GM21381 (cell line): ENCODE measurements at regions not wholly inside any gene's neighbourhood (a gene's known extent, or its start where the extent isn't known, plus 50 kb on each side); places are given as distances from the start of the nearest gene placed in this dataset.
"Not testable (repeated sequence)": the region's sequence is repeated elsewhere in the genome, so short reads cannot be mapped to it uniquely, and the experiment has no call there.

Source experiments
- ATAC-seq: cut with Tn5 transposase; IDR thresholded peaks from one replicate; pipeline ENCODE4 v1.9.1; 2021; ENCODE audit warnings: mild to moderate bottlenecking, moderate library complexity; ENCODE audit not compliant: unreplicated experiment

DNA sequence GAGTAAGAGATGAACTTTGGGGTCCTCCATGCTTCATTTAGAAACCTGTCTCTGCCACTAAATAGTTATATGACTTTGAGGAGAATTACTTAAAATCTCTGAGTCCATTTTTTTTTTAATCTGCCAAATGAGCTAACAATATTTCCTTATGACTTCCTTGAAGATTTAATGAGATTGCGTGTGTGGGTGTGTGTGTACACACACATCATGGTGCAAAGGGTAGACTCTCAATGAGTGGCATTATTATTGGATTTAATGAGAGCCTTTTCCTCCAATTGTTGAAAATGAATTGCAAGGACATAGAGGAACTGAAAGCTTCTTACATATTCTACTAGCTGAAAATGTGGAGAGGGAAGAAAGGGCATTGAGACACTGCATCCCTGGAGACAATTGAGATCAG lies 573.5 kb upstream of the LUZP2 start:
- no peak for ATAC-seq

- ATAC-seq, result no peak
Measured at GRCh38 chr11:23924226-23924625, 572.6 kb upstream of the LUZP2 start.

GRCh38 chr11:23931443-23931842 lies 565.4 kb upstream of the LUZP2 start:
- ATAC-seq, result no peak

DNA sequence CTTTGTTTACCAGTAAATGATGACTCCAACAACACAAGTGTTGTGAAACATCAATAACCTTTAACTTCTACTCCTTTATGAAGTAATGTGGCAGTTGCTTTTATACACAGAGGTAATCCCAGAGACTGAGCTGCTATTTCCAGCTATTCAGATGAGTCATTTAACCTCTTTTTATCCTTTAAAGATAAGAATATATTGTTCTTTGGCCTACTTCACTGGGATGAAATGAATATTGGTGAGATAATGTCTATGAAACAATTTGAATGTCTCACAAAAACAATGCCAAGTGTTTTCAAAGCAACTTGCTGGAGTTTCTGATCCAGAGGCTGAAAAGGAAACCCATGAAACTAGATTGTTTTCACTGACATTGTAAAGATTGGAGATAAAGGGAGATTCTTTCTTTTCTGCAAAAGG lies 564.4 kb upstream of the LUZP2 start:
- no peak for ATAC-seq

DNA sequence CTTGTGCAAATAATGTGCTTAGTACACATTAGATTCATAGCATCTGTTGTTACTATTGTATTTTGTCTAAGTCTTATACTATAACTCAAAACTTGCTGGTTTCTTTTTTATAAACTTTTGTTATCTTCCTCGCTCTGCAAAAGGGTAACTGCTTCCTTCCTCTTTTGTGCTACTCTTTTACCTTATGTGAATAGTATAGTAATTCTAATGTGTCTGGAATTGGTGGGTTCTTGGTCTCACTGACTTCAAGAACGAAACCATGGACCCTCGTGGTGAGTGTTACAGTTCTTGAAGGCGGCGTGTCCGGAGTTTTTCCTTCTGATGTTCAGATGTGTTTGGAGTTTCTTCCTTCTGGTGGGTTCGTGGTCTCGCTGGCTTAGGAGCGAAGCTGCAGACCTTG lies 563.1 kb upstream of the LUZP2 start:
- ATAC-seq, result no peak

- ATAC-seq, result not testable (repeated sequence)
Measured at GRCh38 chr11:23934671-23935270, 562.1 kb upstream of the LUZP2 start.

DNA sequence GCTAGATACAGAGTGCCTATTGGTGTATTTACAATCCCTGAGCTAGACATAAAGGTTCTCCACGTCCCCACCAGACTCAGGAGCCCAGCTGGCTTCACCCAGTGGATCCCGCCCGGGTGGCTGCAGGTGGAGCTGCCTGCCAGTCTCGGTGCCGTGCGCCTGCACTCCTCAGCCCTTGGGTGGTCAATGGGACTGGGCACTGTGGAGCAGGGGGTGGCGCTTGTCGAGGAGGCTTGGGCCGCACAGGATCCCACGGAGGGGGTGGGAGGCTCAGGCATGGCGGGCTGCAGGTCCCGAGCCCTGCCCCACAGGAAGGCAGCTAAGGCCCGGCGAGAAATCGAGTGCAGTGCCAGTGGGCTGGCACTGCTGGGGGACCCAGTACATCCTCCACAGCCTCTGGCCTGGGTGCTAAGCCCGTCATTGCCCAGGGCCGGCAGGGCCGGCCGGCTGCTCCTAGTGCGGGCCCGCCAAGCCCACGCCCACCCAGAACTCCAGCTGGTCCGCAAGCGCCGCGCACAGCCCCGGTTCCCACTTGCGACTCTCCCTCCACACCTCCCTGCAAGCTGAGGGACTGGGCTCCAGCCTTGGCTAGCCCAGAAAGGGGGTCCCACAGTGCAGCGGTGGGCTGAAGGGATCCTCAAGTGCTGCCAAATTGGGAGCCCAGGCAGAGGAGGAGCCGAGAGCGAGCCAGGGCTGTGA lies 554.6 kb upstream of the LUZP2 start:
- ATAC-seq, result not testable (repeated sequence)

DNA sequence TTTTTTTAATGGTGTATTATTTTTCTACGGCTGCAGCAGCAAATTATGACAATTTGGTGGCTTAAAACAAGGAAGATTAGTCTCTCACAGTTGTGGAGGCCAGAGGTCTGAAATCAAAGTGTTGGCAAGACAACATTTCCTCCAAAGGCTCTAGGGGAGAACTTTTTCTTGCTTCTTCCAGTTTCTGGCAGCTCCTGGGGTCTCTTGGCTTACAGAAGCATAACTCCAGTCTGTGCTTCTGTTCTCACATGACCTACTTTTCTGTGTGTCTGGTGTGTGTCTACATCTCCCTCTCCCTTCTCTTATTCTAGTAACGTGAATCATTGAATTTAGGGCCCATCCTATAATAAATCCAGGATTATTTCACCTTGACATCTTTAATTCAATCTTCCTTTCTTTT lies 551.9 kb upstream of the LUZP2 start:
- no peak for ATAC-seq

GRCh38 chr11:23947883-23948282 lies 549.0 kb upstream of the LUZP2 start:
- ATAC-seq, result no peak

DNA sequence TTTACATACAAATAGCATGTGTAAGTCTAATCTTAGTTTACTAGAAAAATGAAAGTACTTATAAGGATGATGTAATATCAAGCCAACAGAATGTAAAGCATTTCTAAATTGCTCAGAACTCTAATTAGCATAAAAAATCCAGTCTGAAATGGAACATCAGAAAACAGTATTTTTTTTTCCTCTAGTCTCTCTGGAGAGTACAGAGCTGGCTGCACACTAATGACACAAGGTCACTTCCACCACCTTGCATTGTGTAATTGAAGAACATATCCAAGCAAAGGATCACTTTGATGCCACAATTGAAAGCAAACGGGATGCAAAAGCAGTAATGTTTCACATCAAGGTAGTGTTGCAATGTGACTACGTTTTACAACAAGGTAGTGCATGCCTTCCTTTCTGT lies 548.0 kb upstream of the LUZP2 start:
- no peak for ATAC-seq

- ATAC-seq, result no peak
Measured at GRCh38 chr11:23953951-23954710, 542.7 kb upstream of the LUZP2 start.

- ATAC-seq, result no peak
Measured at GRCh38 chr11:23954730-23955129, 542.1 kb upstream of the LUZP2 start.

GRCh38 chr11:23956586-23956985 lies 540.3 kb upstream of the LUZP2 start:
- no peak for ATAC-seq

DNA sequence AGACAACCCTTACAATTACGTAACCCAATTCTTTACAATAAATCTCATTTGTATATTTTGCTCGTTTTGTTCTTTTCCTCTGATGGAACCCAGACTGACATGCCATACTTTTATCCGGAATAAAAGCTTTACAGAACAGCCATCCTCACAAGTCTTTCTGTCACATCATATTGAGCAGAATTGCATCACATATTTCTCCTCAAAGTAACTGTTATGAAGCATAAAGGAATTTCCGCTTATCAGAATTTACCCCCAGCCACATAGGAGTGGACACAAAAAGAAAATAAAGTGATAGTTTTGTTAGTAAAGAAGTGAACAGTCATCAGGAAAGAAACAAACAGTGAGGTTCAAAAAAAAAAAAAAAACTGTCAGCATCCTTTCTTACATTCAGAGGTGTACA lies 539.5 kb upstream of the LUZP2 start:
- ATAC-seq, result no peak

- no peak for ATAC-seq
Measured at GRCh38 chr11:23959462-23959861, 537.4 kb upstream of the LUZP2 start.

GRCh38 chr11:23961503-23962338 lies 535.1 kb upstream of the LUZP2 start:
- no peak for ATAC-seq

- no peak for ATAC-seq
Measured at GRCh38 chr11:23973244-23973643, 523.6 kb upstream of the LUZP2 start.

DNA sequence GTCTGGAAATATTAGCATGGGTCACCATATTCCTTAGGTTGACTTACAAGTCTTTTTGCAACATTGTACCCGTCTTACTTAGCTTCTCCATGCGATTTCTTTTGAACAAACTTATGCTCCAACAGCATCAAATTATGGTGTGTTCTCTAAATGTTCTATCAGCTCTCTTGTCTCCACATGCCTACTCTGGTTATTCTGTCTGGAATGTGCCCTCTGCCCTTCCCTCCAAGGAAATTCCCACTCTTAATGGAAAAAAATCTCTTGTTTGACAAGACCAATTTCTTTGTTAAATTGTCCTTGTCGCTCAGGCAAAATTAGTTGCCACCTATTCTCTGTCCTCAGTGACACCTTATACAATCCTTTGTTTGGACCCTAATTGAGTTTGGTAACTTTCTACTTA lies 522.8 kb upstream of the LUZP2 start:
- ATAC-seq, result no peak

- ATAC-seq, result no peak
Measured at GRCh38 chr11:23974601-23975000, 522.3 kb upstream of the LUZP2 start.

DNA sequence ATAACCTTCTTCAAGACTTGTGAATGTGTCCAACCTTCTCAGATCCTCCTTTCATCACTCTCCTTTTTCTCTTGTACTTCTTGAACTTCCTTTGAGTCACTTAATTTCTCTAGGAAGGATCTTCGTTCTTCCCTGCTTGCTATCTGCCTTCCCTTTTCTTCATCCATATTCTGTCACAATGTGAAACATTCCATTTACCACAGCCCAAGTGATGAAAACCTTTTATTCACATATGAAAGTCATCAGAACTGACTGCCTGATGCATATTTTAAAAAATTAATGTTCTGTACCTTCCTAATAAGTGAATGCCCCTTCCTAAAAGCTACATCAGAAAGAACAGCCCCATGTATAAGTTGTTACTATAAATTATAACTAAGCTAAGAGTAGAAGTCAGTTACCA lies 520.4 kb upstream of the LUZP2 start:
- ATAC-seq, result no peak

DNA sequence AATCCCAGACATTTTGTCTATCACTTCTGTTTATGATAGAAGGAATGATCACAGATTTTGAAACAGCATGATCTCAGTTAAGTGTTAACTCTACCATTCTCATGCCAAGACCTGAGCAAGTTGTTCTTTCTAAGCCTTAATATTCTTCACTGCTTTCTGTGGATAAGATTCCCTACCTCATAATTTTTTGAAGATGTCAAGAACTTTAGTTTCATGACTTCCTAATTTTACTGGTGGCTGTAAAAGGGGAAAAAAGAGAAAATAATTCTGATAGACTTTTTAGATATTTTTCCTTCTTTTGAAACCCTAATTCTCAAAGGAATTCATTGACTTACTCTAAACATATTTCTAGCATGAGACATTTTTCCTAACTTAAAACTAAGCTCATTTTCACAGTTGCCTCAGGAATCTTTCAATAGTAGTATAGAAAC lies 520.0 kb upstream of the LUZP2 start:
- no peak for ATAC-seq
